Fibroblast of skin of right quadriceps (primary cell): ENCODE measurements at regions not wholly inside any gene's neighbourhood (a gene's known extent, or its start where the extent isn't known, plus 50 kb on each side); places are given as distances from the start of the nearest gene placed in this dataset.
A peak's percentile ranks its signal among the peaks of the same experiment; 100 is the strongest.

Experiments
- DNase-seq: peaks from one replicate; pipeline ENCODE4 v3.0.0-alpha.2; 2013

DNA sequence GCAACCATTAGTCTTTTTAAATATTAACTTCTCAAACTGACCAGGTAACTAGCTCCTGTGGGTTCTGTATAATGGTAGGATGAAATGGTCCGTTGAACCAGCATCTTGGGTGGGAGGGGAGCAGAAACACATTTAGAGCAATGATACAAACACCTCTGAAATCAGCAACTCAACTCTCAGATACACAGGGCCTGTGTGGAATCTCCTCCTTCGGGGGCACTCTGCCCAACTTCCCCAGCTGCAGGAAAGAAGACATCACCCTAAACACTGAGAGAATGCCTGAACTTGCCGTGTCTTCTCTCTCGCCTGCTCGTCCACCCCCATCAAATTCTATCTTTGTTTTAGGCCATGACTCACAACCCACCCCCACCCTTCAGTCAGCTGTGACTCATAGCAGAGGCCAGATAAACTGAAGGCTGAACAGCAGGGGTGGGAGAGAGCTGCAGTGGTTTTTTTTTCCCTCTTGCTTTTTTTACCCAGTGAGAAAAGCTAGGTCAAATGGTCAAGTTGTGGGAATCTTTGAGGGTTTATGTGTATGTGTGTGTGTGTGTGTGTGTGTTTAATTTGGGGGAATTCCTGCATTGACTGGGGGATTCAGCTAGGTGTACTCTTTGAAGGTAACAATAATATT, 593.4 kb upstream of the JAG1 start:
- DNase-seq, result peak; percentile 98

DNA sequence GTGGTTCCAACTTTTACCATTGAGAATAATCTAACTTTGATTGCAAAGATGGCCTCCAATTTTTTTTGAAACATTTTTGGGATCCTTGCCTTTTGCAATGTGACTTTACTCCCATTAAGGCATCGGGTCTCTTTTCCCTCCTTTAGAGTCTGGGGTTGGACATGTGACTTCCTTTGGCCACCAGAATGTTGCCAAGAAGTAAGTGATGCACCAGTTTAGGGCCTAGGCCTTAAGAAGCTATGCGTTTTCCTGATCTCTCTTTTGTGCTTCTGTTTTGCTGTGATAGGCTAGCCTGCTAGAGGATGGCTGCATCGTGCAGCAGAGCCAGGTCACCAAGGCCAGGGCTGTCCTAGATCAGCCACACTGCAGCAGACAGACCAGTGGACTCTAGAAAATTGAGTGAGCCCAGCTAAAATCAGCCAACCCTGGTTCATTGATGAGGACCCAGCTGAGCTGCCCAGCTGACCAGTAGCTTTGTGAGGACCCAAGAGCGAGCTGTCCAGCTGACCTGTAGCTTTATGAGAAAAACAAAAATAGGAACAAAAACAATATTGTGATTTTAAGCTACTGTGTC, 594.0 kb upstream of the JAG1 start:
- no peak for DNase-seq

GRCh38 chr20:11270566-11270965, 596.8 kb upstream of the JAG1 start:
- DNase-seq, result no peak

GRCh38 chr20:11271319-11271718, 597.5 kb upstream of the JAG1 start:
- DNase-seq, result no peak

DNA sequence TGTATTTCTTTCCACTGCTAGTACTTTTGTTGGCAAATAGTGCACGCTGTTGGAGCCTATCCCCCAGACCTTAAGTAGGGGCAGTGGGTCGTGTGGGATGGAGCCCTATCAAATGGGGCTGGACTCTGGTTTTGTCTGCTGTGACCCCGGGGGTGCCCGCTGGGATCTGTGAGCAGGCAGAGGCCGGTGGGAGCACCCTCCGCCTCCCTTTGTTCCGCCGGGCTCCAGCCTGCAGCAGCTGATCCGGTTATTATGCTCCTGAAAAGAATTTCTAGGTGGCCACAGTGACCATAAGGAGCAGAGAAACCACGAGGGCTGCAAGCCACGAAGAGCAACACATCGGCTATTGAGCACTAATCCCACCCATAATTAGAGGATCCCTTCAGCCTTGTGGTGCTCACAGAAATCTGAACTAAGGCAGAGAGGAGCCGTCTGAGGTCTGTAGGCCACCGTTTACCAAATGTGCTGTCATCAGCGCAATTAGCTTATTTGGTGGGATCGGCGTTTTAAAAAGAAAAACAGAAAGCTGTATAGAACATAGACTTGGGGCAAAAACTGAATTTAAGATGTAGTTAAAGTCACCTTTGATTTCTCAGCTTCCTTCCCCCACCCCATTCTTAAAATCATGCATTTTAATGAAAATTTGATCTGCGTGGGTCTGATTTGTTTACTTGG, 598.3 kb upstream of the JAG1 start:
- DNase-seq, result no peak

DNA sequence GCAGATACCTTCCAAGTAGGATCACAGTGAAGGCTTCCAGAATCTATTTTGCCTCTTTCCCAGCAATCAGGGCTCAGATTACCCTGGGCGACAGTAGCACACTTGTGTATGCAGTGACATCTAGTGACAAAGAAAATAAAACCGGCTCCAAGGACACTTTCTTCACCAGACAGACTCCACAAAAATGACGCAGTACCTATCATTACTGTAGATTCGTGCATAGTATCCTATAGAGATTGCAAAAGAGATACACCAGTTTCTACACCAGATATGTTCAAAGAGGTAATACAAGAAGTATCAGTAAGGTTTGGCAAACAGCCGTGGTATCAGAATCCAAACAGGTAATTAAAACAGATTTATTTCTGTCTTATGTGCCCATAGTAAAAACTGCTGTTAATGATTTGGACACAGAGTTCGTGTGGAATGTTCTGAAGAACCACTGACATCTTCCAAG, 600.4 kb upstream of the JAG1 start:
- DNase-seq, result peak; percentile 80

DNA sequence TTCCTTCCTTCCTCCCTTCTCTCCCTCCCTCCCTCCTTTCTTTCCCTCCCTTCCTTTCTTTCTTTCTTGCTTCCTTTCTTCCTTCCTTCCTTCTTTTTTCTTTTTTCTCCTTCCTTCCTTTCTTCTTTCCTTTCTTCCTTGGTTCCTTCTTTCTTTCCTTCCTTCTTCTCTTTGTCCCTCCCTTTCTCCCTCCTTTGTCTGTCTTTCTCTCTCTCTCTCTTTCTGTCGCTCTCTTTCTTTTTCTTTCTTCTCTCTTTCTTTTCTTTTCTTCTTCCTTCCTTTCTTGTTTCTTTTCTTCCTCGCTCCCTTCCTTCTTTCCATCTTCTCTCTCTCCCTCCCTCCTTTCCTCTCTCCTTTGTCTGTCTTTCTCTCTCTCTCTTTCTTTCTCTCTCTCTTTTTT, 601.9 kb upstream of the JAG1 start:
- DNase-seq, result no peak

- no peak for DNase-seq
Observed at GRCh38 chr20:11277170-11277569, 603.4 kb upstream of the JAG1 start.

GRCh38 chr20:11277858-11278257, 604.1 kb upstream of the JAG1 start:
- DNase-seq, result no peak

DNA sequence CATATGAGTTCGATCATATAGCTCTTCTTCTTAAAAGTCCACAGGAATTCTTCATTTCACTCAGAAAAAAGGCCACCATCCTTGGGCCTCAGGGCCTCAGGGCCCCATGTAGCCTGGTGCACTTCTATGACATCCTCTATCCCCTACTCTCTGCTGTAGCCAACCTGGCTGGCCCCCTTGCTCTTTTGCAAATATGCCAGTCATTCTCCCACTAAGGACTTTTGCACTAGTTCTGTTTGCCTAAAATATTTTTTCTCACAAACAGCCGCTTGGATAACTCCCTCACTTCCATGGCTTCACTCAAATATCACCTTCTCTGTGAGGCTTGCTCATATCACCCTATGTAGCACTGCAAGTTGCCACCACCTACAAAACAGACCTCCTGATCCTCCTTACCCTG, 604.7 kb upstream of the JAG1 start:
- DNase-seq, result no peak

GRCh38 chr20:11281240-11281639, 607.4 kb upstream of the JAG1 start:
- DNase-seq, result no peak

- no peak for DNase-seq
Observed at GRCh38 chr20:11281768-11282167, 608.0 kb upstream of the JAG1 start.

- no peak for DNase-seq
Observed at GRCh38 chr20:11287126-11287525, 613.3 kb upstream of the JAG1 start.

GRCh38 chr20:11296221-11296620, 621.5 kb upstream of the BTBD3 start:
- DNase-seq, result no peak

DNA sequence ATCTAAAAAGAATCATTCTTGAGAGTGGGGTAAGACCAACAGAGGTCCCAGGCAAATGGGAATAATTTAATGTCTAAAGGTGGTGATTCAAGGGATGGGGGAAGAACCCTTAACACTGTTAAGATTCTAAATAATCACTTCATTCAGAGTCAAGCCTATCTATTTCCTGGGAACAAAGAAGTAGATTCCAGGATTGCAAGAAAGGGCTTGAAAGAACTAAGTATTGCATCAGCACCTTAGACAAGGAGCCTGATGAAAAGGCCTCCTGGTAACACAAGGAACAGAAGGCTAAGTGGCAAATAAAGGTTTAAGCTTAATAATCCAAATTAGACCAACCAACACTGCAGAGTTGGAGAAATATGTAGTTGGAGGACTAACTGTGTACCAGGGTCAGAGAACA, 620.7 kb upstream of the BTBD3 start:
- DNase-seq, result no peak

DNA sequence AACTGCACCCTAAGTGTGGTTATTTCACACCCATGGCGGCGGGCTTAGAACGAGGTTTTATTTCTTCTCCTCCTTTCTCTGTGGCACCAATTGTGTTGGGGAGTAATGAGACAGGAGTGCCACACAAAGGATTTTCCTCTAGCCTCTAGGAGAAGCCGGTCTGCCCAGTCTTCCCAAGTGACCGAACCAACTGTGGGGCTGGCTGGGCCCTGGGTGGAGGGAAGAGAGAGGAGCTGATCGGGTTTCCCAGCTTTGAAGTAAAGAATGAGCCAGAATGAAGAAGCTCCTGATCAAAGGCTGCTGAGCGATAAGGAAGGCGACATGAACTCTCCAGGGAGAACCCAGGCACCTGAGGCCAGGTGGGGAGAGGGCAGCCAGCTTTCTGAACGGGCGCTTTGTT, 616.0 kb upstream of the BTBD3 start:
- DNase-seq, result no peak

DNA sequence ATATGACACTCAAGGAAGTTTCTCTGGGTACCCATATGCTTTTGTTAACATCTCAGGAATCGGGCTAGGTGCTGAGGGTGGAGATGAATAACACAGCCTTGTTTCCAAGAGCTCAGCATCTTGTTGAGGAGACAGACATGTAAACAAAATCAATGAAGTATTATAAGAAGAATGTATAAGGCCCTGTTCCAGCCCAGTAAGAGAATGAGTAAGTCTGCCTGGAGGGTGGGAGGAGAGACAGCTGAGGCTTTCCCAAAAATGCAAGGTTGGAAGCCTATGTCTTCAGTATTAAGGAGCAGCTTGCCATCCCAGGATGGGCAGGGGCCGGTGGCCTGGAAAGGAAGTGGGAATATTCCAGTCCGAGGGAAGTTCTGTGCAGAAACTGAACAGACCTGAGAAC, 615.3 kb upstream of the BTBD3 start:
- DNase-seq, result peak; percentile 25

DNA sequence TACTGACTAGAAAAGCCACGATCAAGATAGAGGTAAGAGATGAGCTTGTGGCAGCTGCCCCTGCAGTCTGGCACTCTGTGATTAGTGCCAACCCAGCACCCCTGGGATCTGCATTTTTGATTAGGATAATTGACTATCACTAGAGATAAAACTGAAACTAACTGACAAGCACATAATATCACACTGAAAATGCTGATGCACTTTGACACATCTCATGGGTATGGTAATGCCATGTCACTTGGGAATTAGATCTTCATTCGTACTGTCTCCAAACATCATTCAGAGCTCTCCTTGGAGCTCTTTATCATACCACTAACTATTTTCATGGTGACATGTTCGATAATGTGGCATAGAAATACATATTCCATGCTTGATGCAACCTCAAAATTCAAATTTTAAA, 612.9 kb upstream of the BTBD3 start:
- DNase-seq, result no peak

DNA sequence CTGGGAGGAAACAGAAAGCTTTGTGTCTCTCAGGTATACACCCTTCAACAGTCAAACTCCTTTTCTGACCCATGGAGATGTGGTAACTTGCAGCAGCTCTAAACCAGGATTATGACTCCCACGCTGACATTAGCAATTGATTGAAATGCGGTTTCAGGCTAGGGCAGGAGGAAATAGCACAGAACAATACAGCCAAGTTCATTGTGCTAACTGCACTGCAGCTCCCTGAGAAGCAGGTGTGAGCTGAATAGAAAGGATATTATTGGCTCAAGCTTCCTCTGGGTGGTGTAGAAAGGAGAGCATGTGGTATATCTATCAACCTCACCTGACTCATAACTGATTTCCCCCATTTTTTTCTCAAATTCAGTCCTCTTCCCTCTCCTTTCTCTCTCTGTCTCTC, 612.3 kb upstream of the BTBD3 start:
- no peak for DNase-seq

DNA sequence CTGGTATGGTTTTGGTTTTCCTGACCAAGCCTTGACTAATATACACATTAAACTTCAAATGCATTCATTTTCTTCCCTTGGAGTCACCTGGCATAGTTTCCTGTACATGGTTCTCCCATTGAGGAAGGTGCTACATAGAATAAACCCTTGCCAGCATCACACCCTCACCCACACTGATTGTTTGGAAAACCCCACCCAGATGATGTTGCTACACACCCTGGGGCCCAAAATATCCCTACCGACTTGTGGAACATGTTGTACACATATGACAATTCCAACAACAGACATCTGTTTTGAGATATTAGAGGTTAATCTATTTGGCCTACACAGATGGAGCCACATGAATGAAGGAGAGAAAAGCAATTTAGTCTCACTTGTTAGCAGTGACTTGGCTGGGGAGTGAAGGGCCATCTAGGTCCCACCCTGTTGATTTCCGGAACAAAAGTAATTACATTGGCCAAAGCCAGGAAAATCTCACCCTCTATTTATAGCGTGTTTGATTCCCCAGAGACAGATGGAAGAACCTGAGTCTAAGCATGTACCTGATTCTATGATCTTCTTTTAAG, 606.0 kb upstream of the BTBD3 start:
- DNase-seq, result no peak

GRCh38 chr20:11315525-11315924, 602.2 kb upstream of the BTBD3 start:
- no peak for DNase-seq

- no peak for DNase-seq
Observed at GRCh38 chr20:11316244-11316643, 601.4 kb upstream of the BTBD3 start.

DNA sequence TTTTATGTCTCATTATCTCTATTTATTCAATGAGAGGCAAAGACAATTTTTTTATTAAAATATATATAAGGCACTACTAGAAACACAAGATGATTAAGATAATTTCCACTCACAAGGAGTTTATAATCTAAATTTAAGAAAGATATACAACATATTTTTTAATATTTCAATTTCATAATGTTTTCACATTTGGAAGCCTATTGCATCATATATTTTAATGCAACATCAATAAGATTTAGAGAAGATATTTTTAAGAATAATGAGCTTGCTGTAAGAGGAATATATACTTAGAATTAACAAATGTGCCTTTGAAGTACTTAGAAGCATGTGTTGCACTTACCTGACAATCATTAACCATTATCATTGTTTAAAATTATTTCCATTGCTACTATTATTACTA, 597.7 kb upstream of the BTBD3 start:
- no peak for DNase-seq

GRCh38 chr20:11323816-11324215, 593.9 kb upstream of the BTBD3 start:
- DNase-seq, result peak; percentile 79
